ENCODE measurements at regions not wholly inside any gene's neighbourhood (a gene's known extent, or its start where the extent isn't known, plus 50 kb on each side); places are given as distances from the start of the nearest gene placed in this dataset.

DNA sequence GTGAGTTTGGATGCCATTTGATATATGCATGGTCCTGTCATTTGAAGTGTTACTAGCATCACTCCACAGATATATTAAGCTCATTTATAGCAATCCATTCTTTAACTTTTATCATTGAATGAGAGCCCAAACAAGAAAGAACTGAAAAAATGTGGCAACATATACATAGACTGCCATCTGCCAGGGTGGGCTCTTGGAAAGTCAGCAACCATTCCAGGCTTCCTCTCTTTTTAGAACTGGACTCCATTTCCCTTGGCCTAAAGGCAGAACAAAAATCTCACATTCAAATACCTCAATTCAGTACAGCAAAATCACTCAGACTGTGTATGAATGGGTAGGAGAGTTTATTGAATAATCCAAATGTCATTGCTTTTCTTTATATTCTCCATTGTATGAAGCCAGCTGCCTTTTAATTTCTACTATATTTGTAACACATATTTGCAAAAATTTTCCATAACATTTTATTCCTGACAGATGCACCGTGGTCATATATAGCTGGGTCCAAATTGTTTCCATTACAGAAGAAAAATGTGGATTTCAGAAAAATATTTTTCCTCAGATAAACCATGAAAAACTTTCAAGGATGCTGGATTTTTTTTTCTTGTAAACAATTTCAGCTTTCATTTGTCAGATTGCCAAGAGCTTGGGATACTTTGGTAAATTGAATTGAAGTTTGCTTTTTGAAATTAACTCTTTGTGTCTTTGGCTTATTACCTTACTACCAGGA, 1252.3 kb upstream of the SEL1L start:
- Histone ChIP-seq H3K4me3 (no peak overlapping the region), H3K9me3 (no peaks in the 10 kb centered on the region), H3K4me1 (no peaks in the 10 kb centered on the region), H3K27ac (no peak overlapping the region), H3K36me3 (no peaks in the 10 kb centered on the region), H3K27me3 (no peaks in the 10 kb centered on the region)
- 41 to 43% methylated on average over 1 of the region's 1 CpG for WGBS, 2 donors
- no peak for ATAC-seq (ENCODE audit: low FRiP score in 2 of 2)
- TF ChIP-seq POLR2AphosphoS5 (IDR thresholded peaks at IDR 0.05) = no peak
- DNase-seq = no peak

- H3K9me3 ChIP-seq = no peaks in the 10 kb centered on the region
- no peak overlapping the region for H3K4me3 ChIP-seq
- no peaks in the 10 kb centered on the region for H3K27me3 ChIP-seq
- WGBS, 2 donors = 72 to 79% methylated on average over 3 of the region's 3 CpGs
- DNase-seq (no peak), ATAC-seq (ENCODE audit: low FRiP score in 2 of 2) (no peak)
- no peak for TF ChIP-seq CTCF (IDR thresholded peaks at IDR 0.05)
- no peak for TF ChIP-seq EP300 (IDR thresholded peaks at IDR 0.05)
- TF ChIP-seq POLR2AphosphoS5 (IDR thresholded peaks at IDR 0.05) = no peak
- no peak for TF ChIP-seq POLR2A (IDR thresholded peaks at IDR 0.05)
- H3K27ac ChIP-seq = no peak overlapping the region
- H3K36me3 ChIP-seq = no peaks in the 10 kb centered on the region
- H3K4me1 ChIP-seq = no peaks in the 10 kb centered on the region
Observed at GRCh38 chr14:82786483-82786880, 1252.8 kb upstream of the SEL1L start.

DNA sequence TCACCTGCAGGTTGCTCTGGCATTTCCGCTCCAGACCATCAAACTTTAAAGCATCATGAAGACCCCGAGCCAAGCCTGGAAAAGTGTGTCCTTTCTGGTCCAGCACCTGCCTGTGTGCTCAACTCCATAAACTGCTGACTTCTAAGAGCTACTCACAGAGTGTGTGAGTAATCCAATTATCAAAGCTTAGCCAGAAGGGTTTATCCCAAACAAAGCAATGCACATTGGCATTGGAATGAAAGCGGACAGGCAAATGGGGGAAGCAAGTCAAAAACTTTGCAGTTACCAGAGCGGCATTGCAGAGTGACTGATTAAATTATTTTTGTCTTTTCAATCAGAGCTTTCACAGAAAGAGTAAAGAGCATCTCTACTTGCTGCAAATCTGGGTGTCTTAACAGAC, 1262.4 kb upstream of the SEL1L start:
- no peaks in the 10 kb centered on the region for H3K36me3 ChIP-seq
- H3K27ac ChIP-seq = no peak overlapping the region
- 73 to 91% methylated on average over 4 of the region's 4 CpGs for WGBS, 2 donors
- ATAC-seq (ENCODE audit: low FRiP score in 2 of 2) (no peak), DNase-seq (no peak)
- no peak overlapping the region for H3K4me3 ChIP-seq
- no peaks in the 10 kb centered on the region for H3K4me1 ChIP-seq
- H3K27me3 ChIP-seq = no peaks in the 10 kb centered on the region
- H3K9me3 ChIP-seq = no peaks in the 10 kb centered on the region
- no peak for TF ChIP-seq CTCF (IDR thresholded peaks at IDR 0.05)
- no peak for TF ChIP-seq POLR2A (IDR thresholded peaks at IDR 0.05)
- TF ChIP-seq EP300 (IDR thresholded peaks at IDR 0.05) = no peak
- no peak for TF ChIP-seq POLR2AphosphoS5 (IDR thresholded peaks at IDR 0.05)

GRCh38 chr14:82798276-82798675, 1264.6 kb upstream of the SEL1L start:
- DNase-seq (no peak), ATAC-seq (ENCODE audit: low FRiP score in 2 of 2) (no peak)
- Histone ChIP-seq H3K36me3 (no peaks in the 10 kb centered on the region), H3K4me3 (no peak overlapping the region), H3K4me1 (no peaks in the 10 kb centered on the region), H3K27ac (no peak overlapping the region), H3K9me3 (no peaks in the 10 kb centered on the region), H3K27me3 (no peaks in the 10 kb centered on the region)
- WGBS, 2 donors = 64 to 70% methylated on average over 1 of the region's 1 CpG
- no peak for TF ChIP-seq EP300 (IDR thresholded peaks at IDR 0.05)
- no peak for TF ChIP-seq POLR2AphosphoS5 (IDR thresholded peaks at IDR 0.05)
- TF ChIP-seq CTCF (IDR thresholded peaks at IDR 0.05) = no peak

DNA sequence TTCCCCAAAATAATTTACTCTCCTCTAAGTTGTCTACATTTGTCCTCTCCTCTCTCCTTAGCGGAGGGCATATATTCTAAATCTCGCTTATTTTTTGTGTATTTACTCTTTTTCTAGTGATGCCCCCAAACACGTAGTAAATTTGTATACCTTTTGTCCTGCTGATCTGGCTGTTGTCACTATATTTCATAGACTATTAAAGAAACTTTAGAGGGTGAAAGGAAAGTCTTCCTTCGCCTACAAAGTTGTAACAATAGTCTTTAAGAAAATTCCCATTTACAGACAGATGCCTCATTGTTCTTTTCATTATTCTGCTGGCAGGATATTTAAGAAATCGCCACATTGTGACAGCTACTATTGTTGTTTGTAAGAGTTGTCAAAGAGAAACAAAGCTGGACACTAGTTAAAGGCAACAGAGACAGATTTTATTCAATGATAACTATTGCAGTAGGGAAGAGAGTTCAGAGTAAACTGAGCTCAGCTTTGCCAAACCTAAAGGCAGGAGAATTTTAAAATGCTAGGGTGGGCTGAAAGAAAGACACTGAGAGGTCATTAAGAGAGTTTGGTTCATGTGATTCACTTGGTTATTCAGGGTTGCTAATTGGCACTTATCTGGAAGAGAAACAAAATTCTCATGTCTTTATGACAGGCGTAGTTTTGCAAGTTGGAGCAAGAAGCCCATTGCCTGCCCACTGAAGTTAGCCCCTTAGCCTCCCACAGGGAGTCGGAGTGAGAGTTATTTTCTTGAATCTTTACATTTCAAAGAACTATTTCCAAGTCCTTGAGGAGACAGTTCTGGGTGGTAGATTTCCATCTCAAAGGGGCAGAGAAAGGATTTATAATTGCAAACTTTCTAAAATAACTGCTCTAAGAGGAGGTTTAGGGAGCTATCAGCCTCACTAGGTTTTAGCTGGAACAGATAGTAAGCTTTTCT, 1272.5 kb upstream of the SEL1L start:
- 66 to 77% methylated on average over 7 of the region's 7 CpGs for WGBS, 2 donors
- H3K27me3 ChIP-seq = no peaks in the 10 kb centered on the region
- H3K4me3 ChIP-seq = no peak overlapping the region
- no peaks in the 10 kb centered on the region for H3K36me3 ChIP-seq
- ATAC-seq (ENCODE audit: low FRiP score in 2 of 2) (no peak), DNase-seq (no peak)
- TF ChIP-seq EP300 (IDR thresholded peaks at IDR 0.05) = no peak
- TF ChIP-seq POLR2AphosphoS5 (IDR thresholded peaks at IDR 0.05) = no peak
- TF ChIP-seq POLR2A (IDR thresholded peaks at IDR 0.05) = no peak
- no peak for TF ChIP-seq CTCF (IDR thresholded peaks at IDR 0.05)
- H3K4me1 ChIP-seq = no peaks in the 10 kb centered on the region
- H3K27ac ChIP-seq = no peak overlapping the region
- peaks cover 0 to 3% (median 0%) of the 10 kb centered on the region in 4 donors for H3K9me3 ChIP-seq

Measured in upper lobe of left lung (tissue), 6 donors.